Fibroblast of gingiva (primary cell): ENCODE measurements at regions not wholly inside any gene's neighbourhood (a gene's known extent, or its start where the extent isn't known, plus 50 kb on each side); places are given as distances from the start of the nearest gene placed in this dataset.

Source experiments
- DNase-seq: peaks from one replicate; pipeline ENCODE4 v3.0.0-alpha.2; 2011; ENCODE audit warnings: low read depth

GRCh38 chr6:165950316-165950715 is 217.3 kb downstream of the TBXT start:
- DNase-seq: no peak

GRCh38 chr6:165949324-165949723 is 218.3 kb downstream of the TBXT start:
- no peak for DNase-seq

DNA sequence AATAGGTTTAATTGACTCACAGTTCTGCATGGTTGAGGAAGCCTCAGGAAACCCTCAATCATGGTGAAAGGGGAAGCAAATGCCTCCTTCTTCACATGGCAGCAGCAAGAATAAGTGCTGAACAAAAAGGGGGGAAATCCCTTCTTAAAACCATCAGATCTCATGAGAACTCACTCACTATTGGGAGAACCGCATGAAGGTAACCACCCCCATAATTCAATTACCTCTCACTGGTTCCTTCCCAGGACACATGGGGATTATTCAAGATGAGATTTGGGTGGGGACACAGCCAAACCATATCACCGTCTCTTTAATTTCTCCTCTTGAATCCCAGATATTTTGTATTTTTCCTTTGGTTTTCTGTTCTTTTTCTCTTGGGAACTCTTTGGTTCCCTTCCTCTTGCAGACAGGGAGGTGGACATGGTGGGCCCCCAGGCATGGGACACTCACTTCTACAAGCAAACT is 223.6 kb downstream of the TBXT start:
- DNase-seq: no peak

DNA sequence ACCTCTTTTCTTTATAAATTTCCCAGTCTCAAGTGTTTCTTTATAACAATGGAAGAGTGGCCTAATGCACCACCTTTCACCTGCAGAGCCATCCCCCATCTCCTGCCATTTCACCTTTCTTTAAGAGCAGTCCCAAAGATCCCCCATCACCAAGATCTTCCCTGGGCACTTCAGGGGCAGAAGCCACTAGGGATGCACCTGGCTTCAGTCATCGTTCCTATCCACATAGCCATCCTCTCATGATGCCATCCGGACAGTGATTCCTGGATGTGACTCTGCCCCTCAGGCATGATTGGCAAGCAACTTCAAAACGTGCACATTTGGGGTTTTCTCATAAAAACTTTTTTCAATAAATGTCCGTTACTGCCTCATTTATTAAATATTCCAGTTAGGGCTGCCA is 225.9 kb downstream of the TBXT start:
- no peak for DNase-seq

- no peak for DNase-seq
Observed at GRCh38 chr6:165941249-165941775, 226.3 kb downstream of the TBXT start.

DNA sequence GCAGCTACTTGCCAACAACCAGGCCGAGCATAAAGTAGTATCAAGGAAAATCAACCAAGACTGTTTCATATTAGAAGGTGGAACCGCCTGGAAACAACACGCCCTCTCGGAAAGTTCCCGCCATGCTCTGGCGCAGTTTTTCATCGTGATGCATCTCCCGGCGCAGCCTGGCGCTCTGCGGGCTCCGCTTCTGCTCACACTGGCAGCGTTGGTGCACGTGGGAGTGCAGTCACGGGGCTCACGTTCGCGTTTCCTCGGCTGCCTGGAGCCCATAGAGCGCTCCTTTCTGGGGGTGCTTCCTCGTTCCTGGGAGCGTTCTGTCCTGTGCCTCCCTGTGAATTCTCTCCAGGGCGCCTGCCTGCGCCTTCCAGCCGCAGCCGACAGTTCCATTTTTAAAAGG is 227.3 kb downstream of the TBXT start:
- no peak for DNase-seq

DNA sequence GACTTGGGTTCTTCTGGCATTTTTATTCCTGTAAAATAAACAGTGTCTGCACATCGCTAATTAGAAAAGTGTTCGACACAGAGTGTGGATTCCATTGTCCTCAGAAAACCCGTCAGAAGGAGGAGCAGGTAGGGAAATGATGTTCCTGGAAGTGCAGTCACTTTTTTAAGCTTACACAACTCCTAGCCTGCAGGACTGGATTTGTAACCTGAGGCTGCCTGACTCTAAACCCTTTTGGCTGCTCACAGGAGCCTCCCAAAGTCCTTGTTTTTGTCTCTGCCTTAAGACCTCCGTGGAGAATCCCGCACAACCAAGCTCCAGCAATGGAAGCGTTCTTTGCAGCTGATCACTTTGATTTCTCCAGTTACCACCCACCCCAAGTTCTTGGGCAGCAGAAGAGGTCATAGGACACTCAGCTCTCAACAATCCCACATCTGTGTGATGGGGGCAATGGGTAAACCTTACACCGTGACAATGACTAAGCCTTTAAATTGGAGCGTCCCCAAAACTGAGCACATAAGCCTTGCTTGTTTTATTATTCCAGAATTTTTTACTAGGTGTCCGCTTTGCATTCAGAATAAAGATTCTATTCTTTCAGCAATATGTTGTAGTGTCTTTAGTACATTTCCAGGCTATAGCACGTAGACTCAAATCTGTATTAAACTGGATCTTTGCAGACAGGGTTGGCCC is 227.9 kb downstream of the TBXT start:
- DNase-seq: no peak

GRCh38 chr6:165939047-165939446 is 228.6 kb downstream of the TBXT start:
- no peak for DNase-seq

DNA sequence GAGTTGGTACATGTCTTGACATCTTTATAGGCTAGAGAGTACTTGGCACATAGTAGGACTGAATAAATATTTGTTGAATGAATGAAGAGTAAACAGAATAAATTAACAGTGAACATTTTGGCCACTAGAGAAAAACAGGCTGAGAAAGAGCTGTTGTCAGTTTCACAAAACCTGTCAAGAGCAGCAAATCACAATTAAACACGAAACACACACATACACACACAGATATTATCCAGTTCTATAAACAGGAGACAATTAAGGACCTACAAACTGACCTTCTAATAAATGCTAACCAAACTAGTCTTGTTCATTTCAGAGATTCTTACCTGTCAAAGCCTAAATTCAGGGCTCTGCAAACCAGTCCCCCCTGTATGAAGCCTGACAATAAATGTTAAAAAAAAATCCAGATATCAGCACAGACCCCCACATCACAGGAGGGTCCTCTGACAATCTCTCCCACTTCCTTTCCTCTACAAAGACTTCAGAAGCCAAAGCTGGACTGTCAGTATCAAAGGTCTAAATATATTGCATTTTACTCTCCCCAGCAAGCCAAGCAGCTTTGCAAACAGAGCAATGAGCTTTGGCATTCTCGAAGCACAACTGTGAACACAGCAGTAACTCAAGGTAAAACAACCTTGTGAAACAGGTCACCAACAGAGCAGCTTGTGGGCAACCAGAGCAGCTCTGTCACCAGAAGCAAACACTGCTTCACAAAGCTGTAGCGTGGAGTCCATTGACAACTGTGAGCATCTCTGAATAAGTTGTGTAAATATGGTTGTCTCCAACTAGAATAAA is 229.9 kb downstream of the TBXT start:
- no peak for DNase-seq

DNA sequence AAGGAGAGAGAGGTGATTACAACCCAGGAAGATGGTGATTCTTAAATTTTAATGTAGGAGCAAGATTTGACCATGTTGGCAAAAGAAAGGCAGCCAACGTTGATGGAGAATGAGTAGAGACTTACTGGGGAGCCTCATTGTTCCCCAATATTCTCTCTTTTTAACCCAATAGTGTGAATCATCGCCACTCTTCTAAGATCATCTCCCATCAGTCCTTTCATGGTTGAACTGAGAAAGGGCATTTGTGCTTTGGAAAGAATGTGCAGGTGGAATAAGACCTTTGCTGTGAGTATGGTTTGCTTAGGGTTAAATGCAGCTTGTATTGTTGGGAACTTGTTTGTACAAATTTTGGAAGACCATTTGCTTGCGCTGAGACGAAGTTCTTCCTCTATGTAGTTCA is 231.0 kb downstream of the TBXT start:
- DNase-seq: no peak

DNA sequence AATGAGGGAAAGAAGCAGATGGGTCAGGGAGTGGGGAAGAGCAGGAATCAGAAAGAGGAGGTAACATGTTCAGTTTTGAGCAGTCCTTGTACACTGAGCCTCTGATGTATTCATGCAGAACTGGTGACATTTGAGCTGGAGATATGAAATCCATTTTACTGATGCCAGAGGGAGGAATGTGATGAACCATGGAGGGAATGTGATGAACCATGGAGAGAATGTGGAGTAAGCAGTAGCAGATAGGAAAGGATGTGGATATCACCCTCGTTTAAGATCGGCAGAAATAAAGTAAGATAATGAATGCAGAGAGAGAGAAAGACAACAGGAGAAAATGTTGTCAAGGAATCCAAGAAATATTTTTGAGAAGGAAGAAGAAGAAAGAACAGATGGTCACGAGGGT is 231.6 kb downstream of the TBXT start:
- DNase-seq: no peak

- DNase-seq: no peak
Observed at GRCh38 chr6:165931675-165932074, 236.0 kb downstream of the TBXT start.

DNA sequence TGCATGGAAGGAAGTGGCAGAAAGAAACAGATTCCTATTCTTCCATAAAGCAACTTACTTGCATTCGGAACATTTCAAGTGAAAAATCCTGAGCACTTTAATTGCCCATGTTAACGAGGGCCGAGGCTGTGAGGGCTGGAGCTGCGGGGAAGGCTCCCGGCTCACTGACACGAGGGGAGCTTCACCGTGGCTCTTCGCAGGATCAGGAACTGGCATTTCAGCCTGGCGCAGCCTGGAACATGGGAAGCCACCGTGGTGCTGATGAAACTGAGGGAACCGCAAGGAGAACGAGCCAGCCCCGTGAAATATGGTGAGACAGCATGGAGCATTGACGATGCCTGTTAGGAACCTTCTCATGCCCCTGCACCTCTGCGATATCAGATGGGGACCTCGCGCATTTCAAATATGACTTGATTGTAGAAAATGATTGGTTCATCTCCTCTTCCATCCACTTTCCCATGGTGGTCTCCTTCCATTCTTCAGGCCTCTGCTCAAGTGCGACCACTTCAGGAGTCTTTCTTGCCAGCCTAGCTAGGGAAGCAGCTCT is 236.9 kb downstream of the TBXT start:
- no peak for DNase-seq

- no peak for DNase-seq
Observed at GRCh38 chr6:165929607-165930006, 238.0 kb downstream of the TBXT start.

DNA sequence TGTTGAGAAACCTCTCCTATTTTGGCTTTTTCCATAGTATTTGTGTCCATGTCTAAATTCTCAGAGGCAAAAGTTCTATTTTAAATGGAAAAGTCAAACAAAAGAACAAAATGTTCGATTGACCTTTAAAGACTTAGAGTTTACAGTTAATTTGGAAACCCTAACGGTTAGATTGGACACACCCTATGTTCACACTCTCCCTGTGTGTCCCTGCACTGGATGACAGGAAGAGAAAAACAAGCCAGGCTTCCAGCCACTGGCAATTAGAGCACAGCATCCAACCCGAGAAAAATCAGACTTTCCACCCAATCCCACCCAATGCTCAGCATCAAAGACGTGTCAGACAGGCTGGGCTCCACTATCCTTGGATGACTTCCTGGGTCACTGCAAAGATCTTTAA is 241.3 kb downstream of the TBXT start:
- no peak for DNase-seq

- no peak for DNase-seq
Observed at GRCh38 chr6:165925474-165926156, 242.0 kb downstream of the TBXT start.

DNA sequence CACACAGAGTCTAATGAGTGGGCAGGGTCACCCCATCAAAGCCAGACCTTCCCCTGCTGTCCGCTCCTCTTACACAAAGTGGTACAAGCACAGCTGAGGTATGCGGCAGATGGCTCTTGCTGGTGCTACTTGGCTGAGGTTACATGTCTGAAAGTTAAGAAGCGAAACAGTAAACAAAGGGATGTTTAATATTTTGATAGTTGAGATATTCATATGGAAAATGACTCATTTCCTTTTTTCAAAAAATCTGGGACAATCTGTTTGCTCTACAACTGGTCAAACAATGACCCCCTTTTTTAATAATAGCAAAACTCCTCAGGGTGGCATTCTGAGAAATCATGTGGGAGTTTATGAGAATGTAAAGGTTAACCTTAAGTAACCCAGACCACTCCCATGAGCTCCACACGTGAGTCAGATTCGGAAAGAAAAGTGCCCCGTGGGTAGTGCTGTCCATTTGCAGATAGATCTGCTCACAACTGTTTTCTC is 245.3 kb downstream of the TBXT start:
- DNase-seq: peak; percentile 79

GRCh38 chr6:165920896-165921671 is 246.6 kb downstream of the TBXT start:
- DNase-seq: peak; percentile 26

- no peak for DNase-seq
Observed at GRCh38 chr6:165917576-165917975, 250.1 kb downstream of the TBXT start.

DNA sequence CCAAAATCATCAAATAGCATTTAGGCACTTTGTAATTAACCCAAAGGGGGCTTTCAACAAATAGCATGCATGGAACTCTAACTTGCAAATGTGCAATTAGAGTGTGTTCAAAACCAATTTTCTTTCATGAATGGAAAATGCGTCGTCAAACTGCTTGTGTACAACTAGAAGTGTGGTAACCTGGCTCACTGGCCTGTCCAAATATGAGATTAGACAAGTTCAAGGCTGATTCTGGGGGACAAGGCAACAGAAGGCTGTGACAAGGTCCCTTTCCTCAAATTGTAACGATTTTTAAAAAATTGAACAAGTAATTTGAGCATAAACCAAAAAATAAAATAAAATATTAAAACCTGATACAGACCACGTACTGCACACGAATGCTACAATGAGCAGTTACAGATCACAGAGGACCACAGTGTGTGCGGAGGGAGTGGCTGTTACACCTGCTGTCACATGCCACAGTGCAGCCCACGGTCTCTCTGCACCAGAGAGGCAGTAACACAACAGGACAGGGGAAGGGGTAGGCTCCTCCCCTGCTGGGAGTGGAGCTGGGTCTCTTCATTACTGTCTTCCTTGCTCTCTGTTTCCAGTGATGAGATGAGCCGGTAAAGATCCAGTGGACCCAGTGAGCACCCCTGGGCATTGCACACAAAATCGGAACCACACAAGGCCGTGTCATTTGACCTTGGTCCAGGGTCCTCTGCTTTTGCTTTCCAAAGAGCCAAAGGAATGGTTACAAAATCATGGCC is 252.2 kb upstream of the PDE10A start:
- no peak for DNase-seq
